ENCODE measurements at regions not wholly inside any gene's neighbourhood (a gene's known extent, or its start where the extent isn't known, plus 50 kb on each side); places are given as distances from the start of the nearest gene placed in this dataset.

DNA sequence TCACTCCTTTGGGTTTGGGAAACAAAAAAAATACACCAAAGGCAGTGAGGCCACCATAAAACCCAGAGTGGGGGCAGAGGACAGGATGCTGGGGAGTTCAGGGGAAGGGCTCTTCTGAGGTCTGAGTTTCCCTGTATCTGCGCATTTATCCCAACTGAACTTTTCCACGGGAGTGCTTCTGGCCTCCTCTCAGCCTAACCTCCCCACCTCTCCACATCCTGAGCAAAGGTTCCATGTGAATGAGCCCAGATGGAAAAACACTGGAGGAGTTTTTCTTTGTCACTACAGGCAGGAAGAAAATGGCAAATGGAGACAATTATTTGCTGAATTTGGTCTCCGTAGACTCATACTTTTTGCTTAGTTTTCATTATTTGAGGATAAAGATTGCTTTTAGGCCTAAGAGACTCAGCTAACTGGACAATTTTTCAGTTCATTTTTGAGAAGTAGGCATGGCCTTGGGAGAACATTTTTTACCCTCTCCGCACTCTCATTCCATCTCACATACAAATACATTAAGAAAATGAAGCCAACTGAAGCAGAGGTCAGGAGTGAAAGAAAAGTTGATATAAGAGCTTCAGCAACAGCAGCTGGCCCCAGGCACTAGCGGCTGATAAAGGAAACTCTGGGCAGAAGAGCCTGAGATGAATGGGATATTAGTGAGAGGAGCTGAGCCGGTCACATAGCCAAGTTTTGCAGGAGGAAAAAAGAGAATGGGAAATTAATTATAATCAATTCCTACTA lies 82.6 kb upstream of the CYP1B1 start:
- Mint-ChIP-seq H3K36me3 (ENCODE audit: low read depth) (peaks cover 4% of the 10 kb centered on the region), H3K27me3 (ENCODE audit: low read depth) (no peaks in the 10 kb centered on the region), H3K27ac (ENCODE audit: unreplicated experiment) (peak overlapping the region; percentile 90), H3K4me3 (ENCODE audit: unreplicated experiment) (no peak overlapping the region), H3K4me1 (ENCODE audit: low read depth) (peaks cover 35% of the 10 kb centered on the region), H3K9me3 (ENCODE audit: low read depth) (no peaks in the 10 kb centered on the region)
- TF ChIP-seq, protein P1, sequence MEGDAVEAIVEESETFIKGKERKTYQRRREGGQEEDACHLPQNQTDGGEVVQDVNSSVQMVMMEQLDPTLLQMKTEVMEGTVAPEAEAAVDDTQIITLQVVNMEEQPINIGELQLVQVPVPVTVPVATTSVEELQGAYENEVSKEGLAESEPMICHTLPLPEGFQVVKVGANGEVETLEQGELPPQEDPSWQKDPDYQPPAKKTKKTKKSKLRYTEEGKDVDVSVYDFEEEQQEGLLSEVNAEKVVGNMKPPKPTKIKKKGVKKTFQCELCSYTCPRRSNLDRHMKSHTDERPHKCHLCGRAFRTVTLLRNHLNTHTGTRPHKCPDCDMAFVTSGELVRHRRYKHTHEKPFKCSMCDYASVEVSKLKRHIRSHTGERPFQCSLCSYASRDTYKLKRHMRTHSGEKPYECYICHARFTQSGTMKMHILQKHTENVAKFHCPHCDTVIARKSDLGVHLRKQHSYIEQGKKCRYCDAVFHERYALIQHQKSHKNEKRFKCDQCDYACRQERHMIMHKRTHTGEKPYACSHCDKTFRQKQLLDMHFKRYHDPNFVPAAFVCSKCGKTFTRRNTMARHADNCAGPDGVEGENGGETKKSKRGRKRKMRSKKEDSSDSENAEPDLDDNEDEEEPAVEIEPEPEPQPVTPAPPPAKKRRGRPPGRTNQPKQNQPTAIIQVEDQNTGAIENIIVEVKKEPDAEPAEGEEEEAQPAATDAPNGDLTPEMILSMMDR (IDR thresholded peaks at IDR 0.05) = no peak
- DNase-seq (ENCODE audit: low spot score) = no peak

GRCh38 chr2:38156436-38156835 lies 80.5 kb upstream of the CYP1B1 start:
- Mint-ChIP-seq H3K36me3 (ENCODE audit: low read depth) (peaks cover 2% of the 10 kb centered on the region), H3K27ac (ENCODE audit: unreplicated experiment) (no peak overlapping the region), H3K9me3 (ENCODE audit: low read depth) (no peaks in the 10 kb centered on the region), H3K4me3 (ENCODE audit: unreplicated experiment) (no peak overlapping the region), H3K4me1 (ENCODE audit: low read depth) (peaks cover 35% of the 10 kb centered on the region), H3K27me3 (ENCODE audit: low read depth) (no peaks in the 10 kb centered on the region)
- no peak for DNase-seq (ENCODE audit: low spot score)
- TF ChIP-seq, protein P1 (IDR thresholded peaks at IDR 0.05) = no peak

DNA sequence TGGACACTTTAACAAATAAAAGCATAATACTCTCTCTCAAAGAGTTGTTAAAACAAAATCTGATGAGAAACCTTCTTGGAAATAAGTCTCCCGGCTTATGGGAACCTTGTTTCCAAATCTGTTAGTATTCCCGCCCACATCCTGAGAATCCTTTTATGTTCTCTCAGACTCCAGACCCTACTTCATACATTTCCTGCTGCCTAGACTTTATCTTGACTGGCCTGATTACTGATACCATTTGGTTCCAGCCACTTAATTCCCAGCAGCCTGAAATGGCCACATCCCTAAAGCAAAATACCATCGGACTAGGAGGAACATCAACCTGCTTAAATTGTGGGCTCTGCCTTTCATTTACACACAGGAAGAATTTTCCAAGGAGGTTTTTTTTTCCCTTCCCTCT lies 79.1 kb upstream of the CYP1B1 start:
- TF ChIP-seq, protein P1 (IDR thresholded peaks at IDR 0.05) = no peak
- H3K9me3 Mint-ChIP-seq (ENCODE audit: low read depth) = no peaks in the 10 kb centered on the region
- H3K36me3 Mint-ChIP-seq (ENCODE audit: low read depth) = peaks cover 2% of the 10 kb centered on the region
- H3K27ac Mint-ChIP-seq (ENCODE audit: unreplicated experiment) = no peak overlapping the region
- H3K4me1 Mint-ChIP-seq (ENCODE audit: low read depth) = peaks cover 33% of the 10 kb centered on the region
- H3K27me3 Mint-ChIP-seq (ENCODE audit: low read depth) = no peaks in the 10 kb centered on the region
- H3K4me3 Mint-ChIP-seq (ENCODE audit: unreplicated experiment) = no peak overlapping the region
- no peak for DNase-seq (ENCODE audit: low spot score)

DNA sequence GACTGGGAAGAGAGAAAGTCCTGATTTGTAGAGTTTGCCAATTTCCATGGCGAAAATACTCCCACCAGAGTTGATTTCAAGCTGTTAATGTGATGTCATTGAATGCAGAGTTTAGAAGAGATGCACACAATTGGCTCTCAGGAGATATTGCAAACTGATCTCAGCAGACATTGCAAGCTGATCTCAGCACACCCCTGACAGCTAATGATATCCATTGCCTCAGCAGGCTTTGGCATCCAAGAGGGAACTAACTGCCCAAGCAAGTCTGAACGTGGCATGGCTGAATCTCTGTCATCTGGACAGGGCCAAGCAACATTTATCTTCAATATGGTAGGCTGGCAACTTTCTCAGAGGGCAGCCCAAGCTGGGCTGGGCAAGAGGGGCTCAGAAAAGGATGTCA lies 78.4 kb upstream of the CYP1B1 start:
- TF ChIP-seq, protein P1 (IDR thresholded peaks at IDR 0.05) = no peak
- DNase-seq (ENCODE audit: low spot score) = no peak
- peaks cover 2% of the 10 kb centered on the region for H3K36me3 Mint-ChIP-seq (ENCODE audit: low read depth)

GRCh38 chr2:38153476-38154135 lies 77.7 kb upstream of the CYP1B1 start:
- H3K9me3 Mint-ChIP-seq (ENCODE audit: low read depth) = no peaks in the 10 kb centered on the region
- TF ChIP-seq, protein P1 (IDR thresholded peaks at IDR 0.05) = no peak
- DNase-seq (ENCODE audit: low spot score) = no peak
- no peak overlapping the region for H3K4me3 Mint-ChIP-seq (ENCODE audit: unreplicated experiment)
- H3K4me1 Mint-ChIP-seq (ENCODE audit: low read depth) = peaks cover 20% of the 10 kb centered on the region
- H3K27me3 Mint-ChIP-seq (ENCODE audit: low read depth) = no peaks in the 10 kb centered on the region
- no peak overlapping the region for H3K27ac Mint-ChIP-seq (ENCODE audit: unreplicated experiment)
- H3K36me3 Mint-ChIP-seq (ENCODE audit: low read depth) = peaks cover 2% of the 10 kb centered on the region

More for the DNA sequence above, 78.4 kb upstream of the CYP1B1 start:
- Mint-ChIP-seq H3K4me3 (ENCODE audit: unreplicated experiment) (no peak overlapping the region), H3K27me3 (ENCODE audit: low read depth) (no peaks in the 10 kb centered on the region), H3K9me3 (ENCODE audit: low read depth) (no peaks in the 10 kb centered on the region), H3K27ac (ENCODE audit: unreplicated experiment) (no peak overlapping the region), H3K4me1 (ENCODE audit: low read depth) (peaks cover 28% of the 10 kb centered on the region)
